OCI-LY3 (cell line): ENCODE measurements at regions not wholly inside any gene's neighbourhood (a gene's known extent, or its start where the extent isn't known, plus 50 kb on each side); places are given as distances from the start of the nearest gene placed in this dataset.

ENCODE experiments used
- H2AFZ ChIP-seq: fragments of 200-600, 300-600 bp; shearing (Covaris generic); 2 replicates; pipeline ENCODE4 v1.6.0; 2014; ENCODE audit warnings: antibody characterized with exemption, low read depth, low read length
- H3K27ac ChIP-seq: fragments of 200-600, 300-600 bp; sonication (generic); 2 replicates; pipeline ENCODE4 v1.5.1; 2014; ENCODE audit warnings: mild to moderate bottlenecking, low read length, moderate library complexity, mixed read lengths
- H3K27me3 ChIP-seq: fragments of 200-600, 300-600 bp; sonication (generic); 2 replicates; pipeline ENCODE4 v1.6.1; 2014; ENCODE audit warnings: low read depth, low read length, mixed read lengths
- H3K36me3 ChIP-seq: fragments of 200-600, 300-600 bp; sonication (generic); replicated peaks from 2 replicates; pipeline ENCODE3; 2014; ENCODE audit warnings: low read depth, low read length, mixed read lengths
- H3K4me1 ChIP-seq: fragments of 300-600, 200-600 bp; sonication (generic); 2 replicates; pipeline ENCODE4 v1.6.1; 2014; ENCODE audit warnings: low read length, mixed read lengths
- H3K4me2 ChIP-seq: fragments of 200-600, 300-600 bp; sonication (generic); 2 replicates; pipeline ENCODE4 v1.6.1; 2014; ENCODE audit warnings: low read length, mixed read lengths
- H3K4me3 ChIP-seq: fragments of 300-600, 200-600 bp; sonication (generic); 2 replicates; pipeline ENCODE4 v1.5.1; 2014; ENCODE audit warnings: antibody characterized with exemption, mild to moderate bottlenecking, low read length, moderate library complexity
- H3K79me2 ChIP-seq: fragments of 300-600, 200-600 bp; shearing (Covaris generic); 2 replicates; pipeline ENCODE4 v1.6.1; 2014; ENCODE audit warnings: mild to moderate bottlenecking, low read length, mixed read lengths
- H3K9ac ChIP-seq: fragments of 300-600, 200-600 bp; shearing (Covaris generic); 2 replicates; pipeline ENCODE4 v1.6.0; 2014; ENCODE audit warnings: mild to moderate bottlenecking, low read length, moderate library complexity
- H3K9me3 ChIP-seq: fragments of 200-600, 300-600 bp; shearing (Covaris generic); 2 replicates; pipeline ENCODE4 v1.6.1; 2014; ENCODE audit warnings: low read length, mixed read lengths; ENCODE audit not compliant: insufficient read depth
- H4K20me1 ChIP-seq: fragments of 200-600, 300-600 bp; sonication (generic); 2 replicates; pipeline ENCODE4 v1.6.1; 2016; ENCODE audit warnings: low read length, mixed read lengths; ENCODE audit not compliant: insufficient read depth
- EZH2phosphoT487 ChIP-seq: fragments of 200-600 bp; shearing (Covaris generic); IDR thresholded peaks from 2 replicates; pipeline ENCODE4 v1.6.1; 2018; ENCODE audit warnings: antibody characterized with exemption, mixed run types, low read depth
- TF ChIP-seq, protein P1 (sequence below): fragments of 200-600, 300-600 bp; sonication (generic); IDR thresholded peaks from 2 replicates; pipeline ENCODE4 v1.5.1; 2014; ENCODE audit warnings: antibody characterized with exemption, low read length, low read depth

DNA sequence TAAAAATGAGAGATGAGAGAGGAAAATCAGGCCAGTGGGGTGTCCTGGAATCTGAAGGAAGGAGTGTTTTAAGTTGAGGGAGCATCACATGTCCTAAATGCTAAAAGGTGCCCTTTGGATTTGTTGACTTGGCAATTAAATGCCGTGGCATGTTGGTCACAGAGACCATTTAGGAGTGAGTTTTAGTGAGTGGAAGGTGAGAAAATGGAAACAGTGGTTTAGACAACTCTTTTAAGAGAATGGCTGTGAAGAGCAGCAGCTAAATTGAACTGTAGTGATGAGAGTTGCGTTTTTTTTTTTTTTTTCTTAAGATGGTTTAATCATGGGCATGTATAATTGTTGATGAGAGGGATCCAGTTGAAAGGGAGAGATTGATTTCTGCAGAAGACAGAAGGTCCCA lies 95.0 kb downstream of the S1PR1 start:
- Histone ChIP-seq H3K4me2 (no peak overlapping the region), H3K27ac (no peak overlapping the region), H3K36me3 (peaks cover 4% of the 10 kb centered on the region), H3K4me3 (no peak overlapping the region), H4K20me1 (no peaks in the 10 kb centered on the region), H2AFZ (no peak overlapping the region), H3K9me3 (no peaks in the 10 kb centered on the region), H3K27me3 (no peaks in the 10 kb centered on the region), H3K79me2 (no peaks in the 10 kb centered on the region), H3K9ac (no peak overlapping the region), H3K4me1 (no peaks in the 10 kb centered on the region)
- TF ChIP-seq, protein P1, sequence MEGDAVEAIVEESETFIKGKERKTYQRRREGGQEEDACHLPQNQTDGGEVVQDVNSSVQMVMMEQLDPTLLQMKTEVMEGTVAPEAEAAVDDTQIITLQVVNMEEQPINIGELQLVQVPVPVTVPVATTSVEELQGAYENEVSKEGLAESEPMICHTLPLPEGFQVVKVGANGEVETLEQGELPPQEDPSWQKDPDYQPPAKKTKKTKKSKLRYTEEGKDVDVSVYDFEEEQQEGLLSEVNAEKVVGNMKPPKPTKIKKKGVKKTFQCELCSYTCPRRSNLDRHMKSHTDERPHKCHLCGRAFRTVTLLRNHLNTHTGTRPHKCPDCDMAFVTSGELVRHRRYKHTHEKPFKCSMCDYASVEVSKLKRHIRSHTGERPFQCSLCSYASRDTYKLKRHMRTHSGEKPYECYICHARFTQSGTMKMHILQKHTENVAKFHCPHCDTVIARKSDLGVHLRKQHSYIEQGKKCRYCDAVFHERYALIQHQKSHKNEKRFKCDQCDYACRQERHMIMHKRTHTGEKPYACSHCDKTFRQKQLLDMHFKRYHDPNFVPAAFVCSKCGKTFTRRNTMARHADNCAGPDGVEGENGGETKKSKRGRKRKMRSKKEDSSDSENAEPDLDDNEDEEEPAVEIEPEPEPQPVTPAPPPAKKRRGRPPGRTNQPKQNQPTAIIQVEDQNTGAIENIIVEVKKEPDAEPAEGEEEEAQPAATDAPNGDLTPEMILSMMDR = no peak
- TF ChIP-seq EZH2phosphoT487 = no peak

DNA sequence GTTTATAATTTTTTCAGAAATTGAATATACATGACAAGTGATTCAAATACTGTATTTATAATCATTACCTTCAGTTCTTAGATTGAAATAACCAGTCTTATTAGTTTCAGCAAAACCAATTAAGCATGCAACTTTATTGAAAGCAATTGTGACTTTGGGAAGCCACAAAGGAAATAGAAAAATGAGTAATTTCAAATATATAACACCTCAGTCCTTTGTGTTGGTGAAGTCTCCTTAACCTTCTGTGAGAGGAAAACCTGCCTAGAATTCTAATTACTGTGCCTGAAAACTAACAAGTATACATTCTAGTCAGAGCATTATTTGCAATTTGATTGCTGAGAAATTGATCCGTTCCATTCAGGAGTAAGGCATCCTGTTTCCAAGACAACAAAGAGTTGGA lies 95.8 kb downstream of the S1PR1 start:
- no peaks in the 10 kb centered on the region for H3K27me3 ChIP-seq
- H3K9ac ChIP-seq = no peak overlapping the region
- H3K4me2 ChIP-seq = no peak overlapping the region
- H3K4me3 ChIP-seq = no peak overlapping the region
- no peak overlapping the region for H3K27ac ChIP-seq
- H3K36me3 ChIP-seq = peaks cover 4% of the 10 kb centered on the region
- no peaks in the 10 kb centered on the region for H4K20me1 ChIP-seq
- H3K4me1 ChIP-seq = no peaks in the 10 kb centered on the region
- no peaks in the 10 kb centered on the region for H3K79me2 ChIP-seq
- H3K9me3 ChIP-seq = no peaks in the 10 kb centered on the region
- no peak overlapping the region for H2AFZ ChIP-seq
- no peak for TF ChIP-seq EZH2phosphoT487
- TF ChIP-seq, protein P1 = no peak

DNA sequence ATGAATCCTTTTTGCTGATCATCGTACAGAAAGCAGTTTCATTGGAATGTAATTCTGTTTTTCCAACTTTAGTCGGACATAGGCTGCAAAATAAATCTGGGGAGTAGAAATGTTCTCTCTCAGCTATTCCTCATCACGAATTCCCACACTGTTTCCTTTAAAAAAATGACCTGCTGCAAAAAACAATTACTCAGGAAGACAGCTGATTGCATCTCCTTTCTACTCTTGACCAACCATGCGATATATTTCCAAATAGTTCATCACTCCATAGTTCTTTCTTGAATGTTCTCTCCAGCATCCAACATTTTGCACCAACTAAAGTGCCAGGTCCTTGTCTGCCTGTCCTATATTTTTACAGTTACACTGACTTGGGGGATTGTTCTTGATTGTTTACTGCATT lies 96.4 kb downstream of the S1PR1 start:
- Histone ChIP-seq H3K4me3 (no peak overlapping the region), H3K27me3 (no peaks in the 10 kb centered on the region), H3K36me3 (peaks cover 4% of the 10 kb centered on the region), H3K9me3 (no peaks in the 10 kb centered on the region), H2AFZ (no peak overlapping the region), H3K4me1 (no peaks in the 10 kb centered on the region), H3K4me2 (no peak overlapping the region), H4K20me1 (no peaks in the 10 kb centered on the region), H3K9ac (no peak overlapping the region), H3K27ac (no peak overlapping the region), H3K79me2 (no peaks in the 10 kb centered on the region)
- TF ChIP-seq, protein P1 = no peak
- TF ChIP-seq EZH2phosphoT487 = no peak

DNA sequence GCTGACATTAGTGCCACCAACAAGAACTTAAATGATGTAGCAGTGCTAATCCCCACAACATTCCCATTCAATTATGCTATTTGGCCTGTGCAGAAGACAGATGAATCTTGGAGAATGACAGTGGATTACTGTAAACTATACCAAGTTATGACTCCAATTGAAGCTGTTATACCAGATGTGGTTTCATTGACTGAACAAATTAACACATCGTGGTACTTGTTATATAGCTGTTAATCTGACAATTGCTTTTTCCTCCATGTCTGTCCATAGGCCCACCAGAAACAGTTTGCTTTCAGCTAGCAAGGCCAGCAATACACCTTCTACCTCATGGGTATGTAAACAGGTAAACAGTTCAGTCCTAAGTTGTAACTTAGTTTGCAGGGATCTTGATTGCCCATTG lies 101.1 kb downstream of the S1PR1 start:
- Histone ChIP-seq H3K27ac (no peak overlapping the region), H3K79me2 (no peaks in the 10 kb centered on the region), H3K4me3 (no peak overlapping the region), H3K36me3 (no peaks in the 10 kb centered on the region), H3K9me3 (no peaks in the 10 kb centered on the region), H3K27me3 (no peaks in the 10 kb centered on the region), H3K4me2 (no peak overlapping the region), H3K9ac (no peak overlapping the region), H3K4me1 (no peaks in the 10 kb centered on the region), H2AFZ (no peak overlapping the region), H4K20me1 (no peaks in the 10 kb centered on the region)
- TF ChIP-seq, protein P1 = no peak
- no peak for TF ChIP-seq EZH2phosphoT487
